ENCODE measurements at regions not wholly inside any gene's neighbourhood (a gene's known extent, or its start where the extent isn't known, plus 50 kb on each side); places are given as distances from the start of the nearest gene placed in this dataset.

- CTCF ChIA-PET = no interaction called here
- POLR2A ChIA-PET = no interaction called here
Measured at GRCh38 chr1:50305808-50306207, 117.4 kb downstream of the DMRTA2 start.

- CTCF ChIA-PET = no interaction called here
Measured at GRCh38 chr1:50300297-50300696, 122.9 kb downstream of the DMRTA2 start.

GRCh38 chr1:50295566-50295965, 127.7 kb downstream of the DMRTA2 start:
- CTCF ChIA-PET = no interaction called here
- POLR2A ChIA-PET = no interaction called here

More at GRCh38 chr1:50300297-50300696, 122.9 kb downstream of the DMRTA2 start:
- POLR2A ChIA-PET = no interaction called here

GRCh38 chr1:50292276-50292675, 131.0 kb downstream of the DMRTA2 start:
- POLR2A ChIA-PET = no interaction called here
- CTCF ChIA-PET = no interaction called here

GRCh38 chr1:50289495-50289894, 133.7 kb downstream of the DMRTA2 start:
- POLR2A ChIA-PET = no interaction called here
- CTCF ChIA-PET = no interaction called here

- ChIA-PET CTCF (no interaction called here), POLR2A (no interaction called here)
Measured at GRCh38 chr1:50285994-50286393, 137.2 kb downstream of the DMRTA2 start.

- ChIA-PET POLR2A (no interaction called here), CTCF (no interaction called here)
Measured at GRCh38 chr1:50279622-50280330, 143.5 kb downstream of the DMRTA2 start.

- ChIA-PET POLR2A (no interaction called here), CTCF (no interaction called here)
Measured at GRCh38 chr1:50278961-50279360, 144.3 kb downstream of the DMRTA2 start.

GRCh38 chr1:50278410-50278809, 144.8 kb downstream of the DMRTA2 start:
- CTCF ChIA-PET = no interaction called here
- POLR2A ChIA-PET = no interaction called here

- ChIA-PET CTCF (no interaction called here), POLR2A (no interaction called here)
Measured at GRCh38 chr1:50275566-50275965, 147.7 kb downstream of the DMRTA2 start.

- CTCF ChIA-PET = no interaction called here
- POLR2A ChIA-PET = no interaction called here
Measured at GRCh38 chr1:50272912-50273311, 150.3 kb downstream of the DMRTA2 start.

- ChIA-PET CTCF (no interaction called here), POLR2A (interaction anchor here (0.7 kb wide), 1 partner anchor 83 kb away, joined by 10 read pairs; no protein-coding TSS in a partner anchor)
Measured at GRCh38 chr1:50271968-50272578, 151.2 kb downstream of the DMRTA2 start.

GRCh38 chr1:50271337-50271736, 151.9 kb downstream of the DMRTA2 start:
- CTCF ChIA-PET = no interaction called here
- POLR2A ChIA-PET = no interaction called here

- ChIA-PET CTCF (no interaction called here), POLR2A (no interaction called here)
Measured at GRCh38 chr1:50270926-50271325, 152.3 kb downstream of the DMRTA2 start.

- CTCF ChIA-PET = no interaction called here
- POLR2A ChIA-PET = no interaction called here
Measured at GRCh38 chr1:50268049-50268448, 155.2 kb downstream of the DMRTA2 start.

GRCh38 chr1:50266509-50266908, 156.7 kb downstream of the DMRTA2 start:
- POLR2A ChIA-PET = no interaction called here
- CTCF ChIA-PET = no interaction called here

GRCh38 chr1:50265790-50266314, 157.1 kb downstream of the ELAVL4 start:
- CTCF ChIA-PET = no interaction called here
- POLR2A ChIA-PET = no interaction called here

GRCh38 chr1:50264590-50264989, 155.9 kb downstream of the ELAVL4 start:
- ChIA-PET CTCF (no interaction called here), POLR2A (no interaction called here)

GRCh38 chr1:50262436-50262835, 153.7 kb downstream of the ELAVL4 start:
- POLR2A ChIA-PET = no interaction called here
- CTCF ChIA-PET = no interaction called here

GRCh38 chr1:50261951-50262350, 153.2 kb downstream of the ELAVL4 start:
- ChIA-PET CTCF (no interaction called here), POLR2A (no interaction called here)

- ChIA-PET POLR2A (no interaction called here), CTCF (no interaction called here)
Measured at GRCh38 chr1:50257940-50258685, 149.4 kb downstream of the ELAVL4 start.
